ENCODE measurements at regions not wholly inside any gene's neighbourhood (a gene's known extent, or its start where the extent isn't known, plus 50 kb on each side); places are given as distances from the start of the nearest gene placed in this dataset.

GRCh38 chr20:10848810-10849370, 175.1 kb upstream of the JAG1 start:
- H3K14ac ChIP-seq (ENCODE audit: low read length in 2 of 2): no peak overlapping the region
- peak overlapping the region; percentile 63 for H3K9ac ChIP-seq (ENCODE audit: low read length)
- WGBS: 15% methylated on average over 6 of the region's 6 CpGs
- H3K27me3 ChIP-seq (ENCODE audit: control insufficient read depth in 1 of 2, insufficient read depth in 1 of 2, low read length in 2 of 2): no peaks in the 10 kb centered on the region
- no peaks in the 10 kb centered on the region for H3K79me1 ChIP-seq (replicated peaks; ENCODE audit: low read length, poor library complexity, severe bottlenecking)
- H2AK5ac ChIP-seq (ENCODE audit: low read length, severe bottlenecking): no peak overlapping the region
- no peak overlapping the region for H3K4me3 ChIP-seq (ENCODE audit: insufficient read depth in 1 of 2, low read depth in 1 of 2, low read length in 2 of 2)
- H2BK15ac ChIP-seq (ENCODE audit: low read depth, poor library complexity, severe bottlenecking): no peak overlapping the region
- H3K18ac ChIP-seq (ENCODE audit: low read depth in 1 of 2, low read length in 2 of 2): no peak overlapping the region
- H3K4me2 ChIP-seq (ENCODE audit: low read length, poor library complexity, severe bottlenecking): no peak overlapping the region
- H3K4me1 ChIP-seq (ENCODE audit: control insufficient read depth, insufficient read depth, low read depth, low read length): peaks cover 2% of the 10 kb centered on the region
- H3K27ac ChIP-seq (ENCODE audit: low read length, poor library complexity, severe bottlenecking): peak overlapping the region; percentile 41
- H2BK12ac ChIP-seq (ENCODE audit: low read length in 2 of 2): peak overlapping the region in 1 of 2 experiments; percentile 56
- H3K4ac ChIP-seq (ENCODE audit: low read depth in 1 of 2, low read length in 2 of 2): peak overlapping the region in 1 of 2 experiments; percentile 18
- H4K8ac ChIP-seq (ENCODE audit: low read length): no peak overlapping the region
- no peak overlapping the region for H2AFZ ChIP-seq (ENCODE audit: low read depth, low read length)
- no peak overlapping the region for H2BK5ac ChIP-seq (ENCODE audit: low read depth, low read length, poor library complexity, severe bottlenecking)
- H3K36me3 ChIP-seq (ENCODE audit: control insufficient read depth in 1 of 2, insufficient read depth in 2 of 2, low read depth in 1 of 2, low read length in 2 of 2): no peaks in the 10 kb centered on the region
- peak; percentile 94 for DNase-seq
- no peak overlapping the region for H3K23ac ChIP-seq (ENCODE audit: low read length in 2 of 2)
- peak overlapping the region; percentile 61 for H4K91ac ChIP-seq (ENCODE audit: low read length)
- no peak overlapping the region for H2BK120ac ChIP-seq (ENCODE audit: low read depth, low read length)
- H3K9me3 ChIP-seq (ENCODE audit: control insufficient read depth, low read length): no peaks in the 10 kb centered on the region

GRCh38 chr20:10853176-10853575, 179.4 kb upstream of the JAG1 start:
- no peaks in the 10 kb centered on the region for H3K9me3 ChIP-seq (ENCODE audit: control insufficient read depth, low read length)
- no peaks in the 10 kb centered on the region for H3K36me3 ChIP-seq (ENCODE audit: control insufficient read depth in 1 of 2, insufficient read depth in 2 of 2, low read depth in 1 of 2, low read length in 2 of 2)
- no peak overlapping the region for H4K91ac ChIP-seq (ENCODE audit: low read length)
- H3K4me1 ChIP-seq (ENCODE audit: control insufficient read depth, insufficient read depth, low read depth, low read length): peaks cover 5% of the 10 kb centered on the region
- H3K79me1 ChIP-seq (replicated peaks; ENCODE audit: low read length, poor library complexity, severe bottlenecking): no peaks in the 10 kb centered on the region
- no peak overlapping the region for H2BK5ac ChIP-seq (ENCODE audit: low read depth, low read length, poor library complexity, severe bottlenecking)
- H3K14ac ChIP-seq (ENCODE audit: low read length in 2 of 2): no peak overlapping the region
- no peak overlapping the region for H2AK5ac ChIP-seq (ENCODE audit: low read length, severe bottlenecking)
- no peak overlapping the region for H2AFZ ChIP-seq (ENCODE audit: low read depth, low read length)
- WGBS: 93% methylated on average over 2 of the region's 2 CpGs
- H2BK120ac ChIP-seq (ENCODE audit: low read depth, low read length): no peak overlapping the region
- H3K23ac ChIP-seq (ENCODE audit: low read length in 2 of 2): no peak overlapping the region
- no peak overlapping the region for H3K27ac ChIP-seq (ENCODE audit: low read length, poor library complexity, severe bottlenecking)
- no peak overlapping the region for H3K18ac ChIP-seq (ENCODE audit: low read depth in 1 of 2, low read length in 2 of 2)
- no peak for DNase-seq
- H3K4ac ChIP-seq (ENCODE audit: low read depth in 1 of 2, low read length in 2 of 2): no peak overlapping the region
- H2BK12ac ChIP-seq (ENCODE audit: low read length in 2 of 2): no peak overlapping the region
- no peak overlapping the region for H3K4me2 ChIP-seq (ENCODE audit: low read length, poor library complexity, severe bottlenecking)
- no peak overlapping the region for H3K4me3 ChIP-seq (ENCODE audit: insufficient read depth in 1 of 2, low read depth in 1 of 2, low read length in 2 of 2)
- no peak overlapping the region for H4K8ac ChIP-seq (ENCODE audit: low read length)
- H3K9ac ChIP-seq (ENCODE audit: low read length): no peak overlapping the region
- H3K27me3 ChIP-seq (ENCODE audit: control insufficient read depth in 1 of 2, insufficient read depth in 1 of 2, low read length in 2 of 2): no peaks in the 10 kb centered on the region
- H2BK15ac ChIP-seq (ENCODE audit: low read depth, poor library complexity, severe bottlenecking): no peak overlapping the region

GRCh38 chr20:10853731-10854130, 179.9 kb upstream of the JAG1 start:
- Histone ChIP-seq H2BK120ac (ENCODE audit: low read depth, low read length) (no peak overlapping the region), H2BK5ac (ENCODE audit: low read depth, low read length, poor library complexity, severe bottlenecking) (no peak overlapping the region), H4K91ac (ENCODE audit: low read length) (no peak overlapping the region), H4K8ac (ENCODE audit: low read length) (no peak overlapping the region), H3K4ac (ENCODE audit: low read depth in 1 of 2, low read length in 2 of 2) (no peak overlapping the region), H3K18ac (ENCODE audit: low read depth in 1 of 2, low read length in 2 of 2) (no peak overlapping the region), H3K4me2 (ENCODE audit: low read length, poor library complexity, severe bottlenecking) (no peak overlapping the region), H3K36me3 (ENCODE audit: control insufficient read depth in 1 of 2, insufficient read depth in 2 of 2, low read depth in 1 of 2, low read length in 2 of 2) (no peaks in the 10 kb centered on the region), H3K9me3 (ENCODE audit: control insufficient read depth, low read length) (no peaks in the 10 kb centered on the region), H2BK12ac (ENCODE audit: low read length in 2 of 2) (no peak overlapping the region), H3K79me1 (replicated peaks; ENCODE audit: low read length, poor library complexity, severe bottlenecking) (no peaks in the 10 kb centered on the region), H3K9ac (ENCODE audit: low read length) (no peak overlapping the region), H3K4me3 (ENCODE audit: insufficient read depth in 1 of 2, low read depth in 1 of 2, low read length in 2 of 2) (no peak overlapping the region), H3K27ac (ENCODE audit: low read length, poor library complexity, severe bottlenecking) (no peak overlapping the region), H3K4me1 (ENCODE audit: control insufficient read depth, insufficient read depth, low read depth, low read length) (peaks cover 7% of the 10 kb centered on the region), H3K23ac (ENCODE audit: low read length in 2 of 2) (no peak overlapping the region), H2AK5ac (ENCODE audit: low read length, severe bottlenecking) (no peak overlapping the region), H2AFZ (ENCODE audit: low read depth, low read length) (no peak overlapping the region), H2BK15ac (ENCODE audit: low read depth, poor library complexity, severe bottlenecking) (no peak overlapping the region), H3K14ac (ENCODE audit: low read length in 2 of 2) (no peak overlapping the region), H3K27me3 (ENCODE audit: control insufficient read depth in 1 of 2, insufficient read depth in 1 of 2, low read length in 2 of 2) (no peaks in the 10 kb centered on the region)
- no peak for DNase-seq
- 100% methylated on average over 3 of the region's 4 CpGs for WGBS

DNA sequence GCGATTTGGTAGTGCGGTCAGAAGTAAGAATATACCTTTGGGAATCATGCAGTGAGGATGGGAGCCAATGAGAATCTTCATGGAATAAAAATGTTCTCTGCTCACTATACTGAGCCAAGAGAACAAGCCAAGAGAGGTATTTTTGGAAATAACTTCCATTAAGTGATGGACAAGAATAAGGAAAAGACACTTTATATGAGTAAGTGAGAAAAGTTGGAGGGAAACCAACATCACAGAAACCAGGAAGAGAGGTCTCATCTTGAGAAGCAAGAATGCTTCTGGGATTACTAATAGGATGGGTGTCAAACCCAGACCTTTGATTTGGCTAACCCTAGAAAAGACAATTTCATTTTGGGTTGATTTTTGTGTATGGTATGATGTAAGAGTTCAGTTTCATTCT, 181.2 kb upstream of the JAG1 start:
- no peak for DNase-seq
- H2AFZ ChIP-seq (ENCODE audit: low read depth, low read length): no peak overlapping the region
- 100% methylated on average over 2 of the region's 2 CpGs for WGBS
- H2AK5ac ChIP-seq (ENCODE audit: low read length, severe bottlenecking): no peak overlapping the region
- no peaks in the 10 kb centered on the region for H3K27me3 ChIP-seq (ENCODE audit: control insufficient read depth in 1 of 2, insufficient read depth in 1 of 2, low read length in 2 of 2)
- no peak overlapping the region for H2BK12ac ChIP-seq (ENCODE audit: low read length in 2 of 2)
- no peak overlapping the region for H3K4ac ChIP-seq (ENCODE audit: low read depth in 1 of 2, low read length in 2 of 2)
- H3K36me3 ChIP-seq (ENCODE audit: control insufficient read depth in 1 of 2, insufficient read depth in 2 of 2, low read depth in 1 of 2, low read length in 2 of 2): no peaks in the 10 kb centered on the region
- H2BK120ac ChIP-seq (ENCODE audit: low read depth, low read length): no peak overlapping the region
- no peak overlapping the region for H3K4me2 ChIP-seq (ENCODE audit: low read length, poor library complexity, severe bottlenecking)
- H3K27ac ChIP-seq (ENCODE audit: low read length, poor library complexity, severe bottlenecking): no peak overlapping the region
- no peak overlapping the region for H3K9ac ChIP-seq (ENCODE audit: low read length)
- H4K8ac ChIP-seq (ENCODE audit: low read length): no peak overlapping the region
- no peak overlapping the region for H3K18ac ChIP-seq (ENCODE audit: low read depth in 1 of 2, low read length in 2 of 2)
- no peak overlapping the region for H4K91ac ChIP-seq (ENCODE audit: low read length)
- no peak overlapping the region for H3K14ac ChIP-seq (ENCODE audit: low read length in 2 of 2)
- no peak overlapping the region for H3K4me3 ChIP-seq (ENCODE audit: insufficient read depth in 1 of 2, low read depth in 1 of 2, low read length in 2 of 2)
- no peaks in the 10 kb centered on the region for H3K79me1 ChIP-seq (replicated peaks; ENCODE audit: low read length, poor library complexity, severe bottlenecking)
- H2BK15ac ChIP-seq (ENCODE audit: low read depth, poor library complexity, severe bottlenecking): no peak overlapping the region
- H3K4me1 ChIP-seq (ENCODE audit: control insufficient read depth, insufficient read depth, low read depth, low read length): peaks cover 5% of the 10 kb centered on the region
- no peak overlapping the region for H2BK5ac ChIP-seq (ENCODE audit: low read depth, low read length, poor library complexity, severe bottlenecking)
- no peaks in the 10 kb centered on the region for H3K9me3 ChIP-seq (ENCODE audit: control insufficient read depth, low read length)
- no peak overlapping the region for H3K23ac ChIP-seq (ENCODE audit: low read length in 2 of 2)

All from mesenchymal stem cell (in vitro differentiated cells and primary cell).